H1 (cell line): ENCODE measurements at regions not wholly inside any gene's neighbourhood (a gene's known extent, or its start where the extent isn't known, plus 50 kb on each side); places are given as distances from the start of the nearest gene placed in this dataset.

ENCODE experiments used
- CTCF ChIA-PET: fragments of 300-600 bp; sonication (Branson Sonifier 250); formaldehyde crosslinking; loops from one replicate; lab custom pipeline; 2021; ENCODE audit not compliant: partially characterized antibody; lab: Charles Lee
- POLR2A ChIA-PET: fragments of 300-600 bp; sonication (Branson Sonifier 250); formaldehyde crosslinking; loops from one replicate; lab custom pipeline; 2021; ENCODE audit warnings: inconsistent platforms; ENCODE audit not compliant: partially characterized antibody; lab: Charles Lee
- DNase-seq, 2 experiments: peaks; one replicate each; pipeline versions ENCODE4 v3.0.0 to v3.0.0-alpha.2; 2010 to 2022; ENCODE audit warnings: low spot score in 2 of 2, low read depth in 1 of 2, mixed read lengths in 1 of 2
- FAIRE-seq: peaks from 2 replicates; lab custom pipeline; 2011; peaks lifted over from hg19 to GRCh38; lab: Jason Lieb, UNC
- H2AFZ ChIP-seq: 2 replicates; pipeline ENCODE4 v1.8.1; 2012; ENCODE audit warnings: low read length, inconsistent platforms
- H2AK5ac ChIP-seq: 2 replicates; pipeline ENCODE4 v1.6.1; 2013; ENCODE audit warnings: low read depth, low read length
- H2BK120ac ChIP-seq: replicated peaks from 2 replicates; pipeline ENCODE3; 2013; ENCODE audit warnings: low read depth, low read length, inconsistent platforms
- H2BK12ac ChIP-seq: 2 replicates; pipeline ENCODE4 v1.6.1; 2013; ENCODE audit warnings: low read depth, low read length
- H2BK15ac ChIP-seq: 2 replicates; pipeline ENCODE4 v1.6.1; 2013; ENCODE audit warnings: low read length
- H2BK20ac ChIP-seq: 2 replicates; pipeline ENCODE4 v1.6.1; 2013; ENCODE audit warnings: low read length
- H2BK5ac ChIP-seq: 2 replicates; pipeline ENCODE4 v1.6.1; 2013; ENCODE audit warnings: low read depth, low read length
- H3K14ac ChIP-seq: 2 replicates; pipeline ENCODE4 v1.6.1; 2013; ENCODE audit warnings: inconsistent platforms; ENCODE audit not compliant: insufficient read length
- H3K18ac ChIP-seq: 2 replicates; pipeline ENCODE4 v1.6.1; 2013; ENCODE audit warnings: low read length; ENCODE audit errors: extremely low read depth
- H3K23ac ChIP-seq: 2 replicates; pipeline ENCODE4 v1.6.1; 2013; ENCODE audit warnings: inconsistent platforms; ENCODE audit not compliant: insufficient read length
- H3K23me2 ChIP-seq: 2 replicates; pipeline ENCODE4 v1.6.1; 2013; ENCODE audit warnings: low read depth, low read length
- H3K27ac ChIP-seq: 2 replicates; pipeline ENCODE4 v1.6.1; 2011; ENCODE audit warnings: low read depth, low read length, inconsistent platforms
- H3K27me3 ChIP-seq, 4 experiments: replicated peaks in 1 of 4; 1 replicate in 1 of 4; 2 replicates in 3 of 4; pipeline versions ENCODE4 v1.6.1 to v1.8.1; 2011 to 2013; ENCODE audit warnings: low read length in 3 of 4, mild to moderate bottlenecking in 3 of 4, inconsistent platforms in 2 of 4, mixed read lengths in 2 of 4, moderate library complexity in 1 of 4; ENCODE audit not compliant: control insufficient read depth in 3 of 4, insufficient read depth in 3 of 4; ENCODE audit errors: extremely low read depth in 1 of 4
- H3K36me3 ChIP-seq, 4 experiments: 2 replicates each; pipeline versions ENCODE4 v1.6.1 to v1.8.1; 2011 to 2013; ENCODE audit warnings: mild to moderate bottlenecking in 4 of 4, low read length in 3 of 4, moderate library complexity in 2 of 4, control low read depth in 1 of 4, inconsistent platforms in 1 of 4; ENCODE audit not compliant: insufficient read depth in 4 of 4, control insufficient read depth in 2 of 4
- H3K4ac ChIP-seq: replicated peaks from 2 replicates; pipeline ENCODE3; 2013; ENCODE audit warnings: low read length, low read depth, mixed read lengths, inconsistent platforms; ENCODE audit not compliant: insufficient read length
- H3K4me1 ChIP-seq, 4 experiments: replicated peaks in 1 of 4; 1 replicate in 1 of 4; 2 replicates in 3 of 4; pipeline versions ENCODE4 v1.6.1 to v1.8.1; 2011 to 2013; ENCODE audit warnings: low read length in 3 of 4, inconsistent platforms in 2 of 4, mixed read lengths in 1 of 4; ENCODE audit not compliant: insufficient read depth in 4 of 4, control insufficient read depth in 3 of 4
- H3K4me2 ChIP-seq, 2 experiments: 2 replicates each; pipeline versions ENCODE4 v1.6.1 to v1.8.1; 2011 to 2013; ENCODE audit warnings: low read depth in 2 of 2, low read length in 2 of 2, control low read depth in 1 of 2, inconsistent platforms in 1 of 2, mild to moderate bottlenecking in 1 of 2; ENCODE audit not compliant: insufficient read depth in 1 of 2
- H3K4me3 ChIP-seq, 4 experiments: fragments of 200-600, 300-600 bp in 1 of 4; sonication (generic), shearing (Covaris generic), sonication (Bioruptor Twin) in 1 of 4; 2 replicates each; pipeline versions ENCODE4 v1.5.1 to v1.8.1; 2011 to 2016; ENCODE audit warnings: low read length in 4 of 4, low read depth in 3 of 4, control low read depth in 2 of 4, inconsistent platforms in 2 of 4, mild to moderate bottlenecking in 2 of 4, mixed read lengths in 1 of 4, moderate library complexity in 1 of 4; ENCODE audit not compliant: insufficient read depth in 2 of 4; ENCODE audit errors: extremely low read depth in 1 of 4
- H3K56ac ChIP-seq: replicated peaks from 2 replicates; pipeline ENCODE3; 2013; ENCODE audit warnings: low read depth, mild to moderate bottlenecking, mixed read lengths, low read length, inconsistent platforms; ENCODE audit not compliant: insufficient read length
- H3K79me1 ChIP-seq: 2 replicates; pipeline ENCODE4 v1.6.1; 2013; ENCODE audit warnings: low read depth, low read length, control low read depth
- H3K79me2 ChIP-seq, 2 experiments: 2 replicates each; pipeline versions ENCODE4 v1.6.1 to v1.8.1; 2012 to 2013; ENCODE audit warnings: low read length in 2 of 2, mild to moderate bottlenecking in 2 of 2, inconsistent platforms in 1 of 2; ENCODE audit not compliant: insufficient read depth in 2 of 2, control insufficient read depth in 1 of 2
- H3K9ac ChIP-seq, 4 experiments: replicated peaks in 1 of 4; 1 replicate in 1 of 4; 2 replicates in 3 of 4; pipeline versions ENCODE4 v1.6.1 to v1.8.1; 2011 to 2013; ENCODE audit warnings: low read depth in 3 of 4, low read length in 3 of 4, control low read depth in 2 of 4, mild to moderate bottlenecking in 2 of 4, moderate library complexity in 2 of 4, inconsistent platforms in 1 of 4; ENCODE audit errors: extremely low read depth in 1 of 4
- H3K9me3 ChIP-seq, 2 experiments: 2 replicates each; pipeline versions ENCODE4 v1.6.1 to v1.8.1; 2012 to 2013; ENCODE audit warnings: mild to moderate bottlenecking in 2 of 2, moderate library complexity in 2 of 2, control low read depth in 1 of 2, inconsistent platforms in 1 of 2, low read depth in 1 of 2, low read length in 1 of 2, mixed read lengths in 1 of 2; ENCODE audit not compliant: insufficient read depth in 2 of 2
- H4K20me1 ChIP-seq, 2 experiments: replicated peaks in 1 of 2; 2 replicates each; pipeline versions ENCODE3 to v1.8.1; 2011 to 2013; ENCODE audit warnings: inconsistent platforms in 2 of 2, low read length in 2 of 2, mild to moderate bottlenecking in 1 of 2; ENCODE audit not compliant: insufficient read depth in 2 of 2, control insufficient read depth in 1 of 2
- H4K5ac ChIP-seq: 2 replicates; pipeline ENCODE4 v1.6.1; 2013; ENCODE audit warnings: low read length, low read depth, mixed read lengths, inconsistent platforms; ENCODE audit not compliant: insufficient read length
- H4K8ac ChIP-seq: 2 replicates; pipeline ENCODE4 v1.8.0; 2013; ENCODE audit warnings: mild to moderate bottlenecking, moderate library complexity, low read length, inconsistent platforms; ENCODE audit not compliant: insufficient read depth; ENCODE audit errors: extremely low read depth
- H4K91ac ChIP-seq: replicated peaks from 2 replicates; pipeline ENCODE3; 2013; ENCODE audit warnings: low read length, mixed read lengths, inconsistent platforms; ENCODE audit not compliant: insufficient read length
- BACH1 ChIP-seq: IDR thresholded peaks from 2 replicates; pipeline ENCODE4 v1.6.1; 2012; ENCODE audit warnings: low read length, improper control_type of control experiment
- BCL11A ChIP-seq, 2 experiments: IDR thresholded peaks; one replicate each; pipeline ENCODE4 v1.6.1; 2011; ENCODE audit warnings: low read depth in 2 of 2, low read length in 2 of 2, mild to moderate bottlenecking in 2 of 2
- CHD1 ChIP-seq: IDR thresholded peaks from 2 replicates; pipeline ENCODE4 v1.6.1; 2012; ENCODE audit warnings: low read depth, low read length, improper control_type of control experiment
- CTBP2 ChIP-seq: IDR thresholded peaks from 2 replicates; pipeline ENCODE4 v1.7.0; 2011; ENCODE audit warnings: borderline replicate concordance, mild to moderate bottlenecking, moderate library complexity, mixed read lengths, low read length; ENCODE audit not compliant: insufficient read depth, insufficient read length
- GTF2F1 ChIP-seq: IDR thresholded peaks from 2 replicates; pipeline ENCODE4 v1.6.1; 2012; ENCODE audit warnings: low read depth, low read length, improper control_type of control experiment, borderline replicate concordance
- HDAC2 ChIP-seq, 2 experiments: fragments of 300-600 bp in 1 of 2; sonication (generic) in 1 of 2; IDR thresholded peaks; 2 replicates each; pipeline ENCODE4 v1.6.1; 2011 to 2012; ENCODE audit warnings: low read depth in 2 of 2, low read length in 2 of 2, mild to moderate bottlenecking in 2 of 2, moderate library complexity in 2 of 2, borderline replicate concordance in 1 of 2, inconsistent platforms in 1 of 2
- HDAC6 ChIP-seq: IDR thresholded peaks from one replicate; pipeline ENCODE4 v1.7.1; 2012; ENCODE audit warnings: low read depth, mild to moderate bottlenecking, inconsistent platforms, low read length, moderate library complexity
- JUN ChIP-seq: IDR thresholded peaks from 2 replicates; pipeline ENCODE4 v1.6.1; 2011; ENCODE audit warnings: low read depth, mild to moderate bottlenecking, improper control_type of control experiment, low read length
- MAFK ChIP-seq: IDR thresholded peaks from 2 replicates; pipeline ENCODE4 v1.6.1; 2012; ENCODE audit warnings: low read depth, mild to moderate bottlenecking, improper control_type of control experiment, low read length
- SIN3A ChIP-seq, 2 experiments: IDR thresholded peaks in 1 of 2; conservative IDR thresholded peaks in 1 of 2; 2 replicates each; pipeline ENCODE4 v1.6.1; 2011 to 2012; ENCODE audit warnings: low read length in 2 of 2, improper control_type of control experiment in 1 of 2, low read depth in 1 of 2, mild to moderate bottlenecking in 1 of 2
- WGBS, 2 experiments: shearing (Covaris generic) in 1 of 2; methylation state at CpG; one replicate each; pipeline versions ENCODE4 v1.1.6 to v1.1.7; 2013 to 2015; ENCODE audit warnings: low lambda C conversion rate in 2 of 2, mixed read lengths in 2 of 2, inconsistent platforms in 1 of 2, low coverage in 1 of 2, missing lambda C conversion rate in 1 of 2; ENCODE audit not compliant: insufficient replicate concordance in 2 of 2, insufficient coverage in 1 of 2, insufficient read length in 1 of 2; ENCODE audit errors: extremely low coverage in 1 of 2, missing lambda C conversion rate in 1 of 2; 5-methylcytosine and 5-hydroxymethylcytosine counted together

DNA sequence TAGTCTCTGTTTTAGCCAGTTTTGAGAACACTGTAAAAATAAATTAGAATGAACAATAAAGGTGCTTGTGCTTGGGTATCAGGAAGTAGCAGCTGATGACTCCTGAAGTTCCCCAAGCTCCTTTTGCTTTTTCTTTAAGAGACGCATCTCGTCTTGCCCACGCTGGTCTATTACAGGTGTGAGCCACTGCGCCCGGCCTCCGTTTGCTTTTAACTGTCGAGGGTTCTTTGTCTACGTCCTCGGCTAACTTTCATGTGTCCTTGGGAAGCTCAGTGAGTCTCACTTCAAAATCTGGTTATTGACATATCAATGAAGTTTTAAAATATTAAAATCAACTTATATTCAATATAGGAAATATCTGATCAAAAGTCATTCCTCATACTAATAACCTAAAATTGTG lies 246.5 kb downstream of the FBXO15 start:
- Histone ChIP-seq H3K4me2 (no peak overlapping the region), H2BK5ac (no peak overlapping the region), H4K91ac (no peak overlapping the region), H3K56ac (no peak overlapping the region), H4K5ac (no peak overlapping the region), H2BK15ac (no peak overlapping the region), H3K9me3 (no peaks in the 10 kb centered on the region), H3K14ac (no peak overlapping the region)
- CTCF ChIA-PET, result interaction anchor here (0.5 to 0.8 kb wide), 2 partner anchors 32 to 1148 kb away, joined by 3 read pairs; no protein-coding TSS in a partner anchor
- WGBS, 2 experiments, result 87% methylated on average over 9 of the region's 9 CpGs; no CpG with 5 or more reads in 1 of the 2 experiments
- no peak for DNase-seq
- TF ChIP-seq BACH1, result no peak
- no peak for TF ChIP-seq SIN3A (conservative IDR thresholded peaks at IDR 0.05 in 1 of 2, IDR thresholded peaks at IDR 0.05 in 1 of 2; ENCODE audit: low read depth in 1 of 2, low read length in 2 of 2)
- TF ChIP-seq CTBP2, result no peak
- no peak for TF ChIP-seq HDAC2 (IDR thresholded peaks at IDR 0.05; ENCODE audit: borderline replicate concordance in 1 of 2, low read depth in 2 of 2, low read length in 2 of 2)
- TF ChIP-seq HDAC6, result no peak
- no peak for TF ChIP-seq CHD1
- no peak for TF ChIP-seq BCL11A (IDR thresholded peaks at IDR 0.05; ENCODE audit: low read depth in 2 of 2, low read length in 2 of 2)
- no peak for TF ChIP-seq GTF2F1
- TF ChIP-seq JUN, result no peak
- TF ChIP-seq MAFK, result no peak
- TF ChIP-seq, all 59 proteins: peak for 0
- no peak overlapping the region for H3K23ac ChIP-seq
- H3K79me2 ChIP-seq, result no peaks in the 10 kb centered on the region
- H3K4ac ChIP-seq, result no peak overlapping the region
- H3K27me3 ChIP-seq, result peaks cover 0 to 14% (median 0%) of the 10 kb centered on the region in 4 experiments; a peak in 5 of 7 replicates
- H2BK20ac ChIP-seq, result no peak overlapping the region
- H3K18ac ChIP-seq, result no peak overlapping the region
- no peak overlapping the region for H3K27ac ChIP-seq
- no peaks in the 10 kb centered on the region for H3K79me1 ChIP-seq
- no peak for FAIRE-seq
- no peak overlapping the region for H2BK12ac ChIP-seq
- H2BK120ac ChIP-seq, result no peak overlapping the region
- no peak overlapping the region for H3K4me3 ChIP-seq
- H2AK5ac ChIP-seq, result no peak overlapping the region
- H3K4me1 ChIP-seq, result peaks cover 0 to 8% (median 4%) of the 10 kb centered on the region in 4 experiments; a peak in 5 of 7 replicates
- H4K20me1 ChIP-seq, result peaks cover 0 to 2% of the 10 kb centered on the region in 2 experiments
- no peak overlapping the region for H4K8ac ChIP-seq
- no peak overlapping the region for H3K9ac ChIP-seq
- no peak overlapping the region for H2AFZ ChIP-seq
- no peaks in the 10 kb centered on the region for H3K36me3 ChIP-seq
- POLR2A ChIA-PET, result no interaction called here
- no peaks in the 10 kb centered on the region for H3K23me2 ChIP-seq
